ENCODE measurements at regions not wholly inside any gene's neighbourhood (a gene's known extent, or its start where the extent isn't known, plus 50 kb on each side); places are given as distances from the start of the nearest gene placed in this dataset.
"Not testable (repeated sequence)": the region's sequence is repeated elsewhere in the genome, so short reads cannot be mapped to it uniquely, and the experiment has no call there.

DNA sequence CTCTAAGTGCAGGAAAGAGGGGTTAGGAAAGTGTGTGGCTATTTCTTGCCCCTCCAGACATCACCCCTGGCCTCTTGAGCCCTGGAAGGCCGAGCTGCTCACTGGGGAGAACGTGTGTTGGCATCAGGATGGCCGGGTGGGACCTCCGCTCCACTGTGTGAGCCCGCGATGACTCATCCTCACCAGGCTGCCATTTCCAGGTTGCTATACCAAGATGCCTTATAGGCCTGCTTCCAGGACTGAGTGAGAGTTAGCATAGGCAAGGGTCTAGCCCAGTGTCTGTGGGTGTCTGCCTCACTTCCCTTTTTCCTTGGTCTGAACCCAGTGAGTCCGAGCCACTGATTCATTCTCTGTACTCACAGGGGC lies 105.0 kb downstream of the MRPL14 start:
- Histone ChIP-seq H3K27ac (ENCODE audit: low read depth, low read length) (no peak overlapping the region), H3K4me3 (ENCODE audit: low read depth, low read length) (no peak overlapping the region), H3K9me3 (ENCODE audit: control insufficient read depth, insufficient read depth, low read length) (no peaks in the 10 kb centered on the region), H3K36me3 (ENCODE audit: control insufficient read depth, insufficient read depth, low read length) (no peaks in the 10 kb centered on the region), H3K27me3 (ENCODE audit: control insufficient read depth, insufficient read depth, low read length) (no peaks in the 10 kb centered on the region), H3K9ac (ENCODE audit: low read depth, low read length) (no peak overlapping the region), H3K4me1 (ENCODE audit: control insufficient read depth, insufficient read depth, low read length) (no peaks in the 10 kb centered on the region)

DNA sequence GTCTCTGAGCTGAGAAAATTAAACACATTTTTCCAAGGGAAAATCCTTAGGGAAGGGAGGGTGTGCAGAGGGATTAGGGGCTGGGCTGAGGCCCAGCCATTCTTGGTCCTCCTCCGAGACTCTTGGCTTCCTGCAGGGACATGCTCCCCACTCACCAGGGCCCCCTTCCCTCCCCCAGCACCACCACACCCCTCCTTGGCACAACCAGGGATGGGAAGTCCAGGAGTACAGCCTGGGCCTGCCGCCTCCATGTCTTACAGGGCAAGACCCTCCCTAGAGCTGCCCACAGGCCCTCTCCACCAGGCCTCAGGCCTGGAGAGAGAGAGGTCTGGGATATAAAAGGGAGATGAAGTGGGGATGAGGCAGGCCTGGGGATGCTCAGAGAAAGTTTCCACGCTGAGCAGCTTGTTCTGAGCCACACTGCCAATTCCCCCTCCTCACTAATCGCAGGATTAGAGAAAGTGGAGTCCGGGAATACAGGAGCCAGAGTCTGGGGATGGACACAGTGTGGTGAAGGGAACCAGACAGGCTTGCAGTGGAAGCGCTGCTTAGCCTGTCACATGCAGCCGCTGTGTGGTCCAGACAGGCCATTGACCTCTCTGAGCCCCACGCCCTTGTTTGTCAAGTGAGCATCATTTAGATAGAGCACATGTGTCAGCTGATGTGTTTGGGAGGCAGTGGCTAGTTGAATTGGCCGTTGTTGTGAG lies 105.5 kb downstream of the MRPL14 start:
- 0 out of 2 replicates have a peak, but pooled peaks cover under 1% of the 10 kb centered on the region for H3K4me1 ChIP-seq (ENCODE audit: control insufficient read depth, insufficient read depth, low read length)
- no peak overlapping the region for H3K4me3 ChIP-seq (ENCODE audit: low read depth, low read length)
- H3K9ac ChIP-seq (ENCODE audit: low read depth, low read length), result no peak overlapping the region
- H3K9me3 ChIP-seq (ENCODE audit: control insufficient read depth, insufficient read depth, low read length), result no peaks in the 10 kb centered on the region
- no peaks in the 10 kb centered on the region for H3K36me3 ChIP-seq (ENCODE audit: control insufficient read depth, insufficient read depth, low read length)
- H3K27ac ChIP-seq (ENCODE audit: low read depth, low read length), result no peak overlapping the region
- H3K27me3 ChIP-seq (ENCODE audit: control insufficient read depth, insufficient read depth, low read length), result no peaks in the 10 kb centered on the region

DNA sequence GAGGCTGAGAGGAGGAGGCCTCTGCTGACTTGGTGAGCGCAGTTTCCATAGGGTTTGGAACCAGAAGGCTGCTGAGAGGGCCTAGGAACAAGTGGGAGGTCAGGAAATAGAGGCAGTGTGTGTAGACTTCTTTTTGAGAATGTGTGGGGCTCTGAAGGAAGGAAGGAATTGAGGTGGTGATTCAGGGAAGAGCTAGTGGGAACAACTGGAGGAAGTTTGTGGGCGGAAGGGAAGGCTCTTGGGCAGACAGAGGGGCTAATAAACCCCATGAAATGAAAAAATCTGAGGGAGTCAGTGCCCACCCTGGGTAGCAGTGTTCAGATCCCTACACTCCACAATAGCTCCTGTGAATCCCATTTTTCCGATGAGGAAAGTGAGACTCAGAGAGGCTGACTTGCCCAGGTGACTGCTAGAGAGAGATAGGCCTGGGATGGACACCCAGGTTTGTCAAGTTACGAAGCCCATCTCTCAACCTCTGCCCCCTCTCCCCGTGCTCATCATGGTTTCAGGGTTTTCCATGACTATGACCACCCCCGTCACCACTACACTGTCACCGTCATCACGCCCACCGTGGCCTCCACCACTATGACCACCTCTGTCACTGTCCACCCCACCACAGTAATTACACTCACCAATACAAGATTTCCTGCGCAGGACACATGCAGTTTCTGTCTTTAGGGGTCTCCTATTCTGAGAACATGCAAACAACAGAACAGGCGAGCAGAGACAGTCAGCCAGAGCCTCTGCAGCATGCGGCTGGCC lies 106.4 kb downstream of the MRPL14 start:
- H3K27ac ChIP-seq (ENCODE audit: low read depth, low read length), result no peak overlapping the region
- no peaks in the 10 kb centered on the region for H3K36me3 ChIP-seq (ENCODE audit: control insufficient read depth, insufficient read depth, low read length)
- H3K4me3 ChIP-seq (ENCODE audit: low read depth, low read length), result no peak overlapping the region
- no peak overlapping the region for H3K9ac ChIP-seq (ENCODE audit: low read depth, low read length)
- peaks cover 9% of the 10 kb centered on the region for H3K4me1 ChIP-seq (ENCODE audit: control insufficient read depth, insufficient read depth, low read length)
- H3K9me3 ChIP-seq (ENCODE audit: control insufficient read depth, insufficient read depth, low read length), result no peaks in the 10 kb centered on the region
- H3K27me3 ChIP-seq (ENCODE audit: control insufficient read depth, insufficient read depth, low read length), result no peaks in the 10 kb centered on the region

DNA sequence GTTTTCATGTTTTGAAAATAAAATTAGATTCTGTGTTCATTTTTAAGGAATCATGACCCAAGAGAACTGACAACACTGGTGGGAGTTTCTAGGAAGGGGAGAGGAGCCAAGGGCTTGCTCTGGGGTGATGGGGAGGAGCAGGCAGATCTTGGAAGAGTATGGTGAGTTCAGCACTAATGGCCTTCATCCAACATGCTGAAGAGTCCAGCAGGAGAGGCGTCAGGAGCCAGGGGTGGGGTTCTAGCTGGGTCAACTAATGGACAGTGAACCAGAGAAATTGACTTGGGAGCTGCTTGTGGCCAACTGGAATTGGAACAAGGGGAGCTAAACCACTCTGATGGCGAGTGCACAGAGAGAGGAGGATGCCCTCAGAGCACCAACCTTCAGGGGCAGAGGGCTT lies 107.1 kb downstream of the MRPL14 start:
- peaks cover 16% of the 10 kb centered on the region for H3K4me1 ChIP-seq (ENCODE audit: control insufficient read depth, insufficient read depth, low read length)
- no peaks in the 10 kb centered on the region for H3K9me3 ChIP-seq (ENCODE audit: control insufficient read depth, insufficient read depth, low read length)
- no peak overlapping the region for H3K4me3 ChIP-seq (ENCODE audit: low read depth, low read length)
- no peak overlapping the region for H3K27ac ChIP-seq (ENCODE audit: low read depth, low read length)
- H3K36me3 ChIP-seq (ENCODE audit: control insufficient read depth, insufficient read depth, low read length), result no peaks in the 10 kb centered on the region
- no peak overlapping the region for H3K9ac ChIP-seq (ENCODE audit: low read depth, low read length)
- H3K27me3 ChIP-seq (ENCODE audit: control insufficient read depth, insufficient read depth, low read length), result no peaks in the 10 kb centered on the region

DNA sequence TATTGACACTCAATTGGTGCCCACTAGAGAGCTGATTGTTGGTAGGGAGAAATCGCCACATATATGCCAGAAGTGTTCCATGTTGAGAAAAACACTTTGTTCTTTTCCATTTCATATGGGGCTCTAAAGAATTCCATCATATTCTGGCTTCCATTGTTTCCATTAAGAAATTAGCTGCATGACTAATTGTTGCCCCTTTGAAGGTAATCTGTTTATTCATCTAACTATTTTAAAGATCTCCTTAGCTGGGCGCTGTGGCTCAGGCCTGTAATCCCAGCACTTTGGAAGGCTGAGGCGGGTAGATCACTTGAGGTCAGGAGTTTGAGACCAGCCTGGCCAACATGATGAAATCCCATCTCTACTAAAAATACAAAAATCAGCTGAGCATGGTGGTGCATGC lies 109.9 kb downstream of the MRPL14 start:
- H3K4me1 ChIP-seq (ENCODE audit: control insufficient read depth, insufficient read depth, low read length), result peaks cover 16% of the 10 kb centered on the region
- H3K36me3 ChIP-seq (ENCODE audit: control insufficient read depth, insufficient read depth, low read length); H3K9me3 ChIP-seq (ENCODE audit: control insufficient read depth, insufficient read depth, low read length); H3K27me3 ChIP-seq (ENCODE audit: control insufficient read depth, insufficient read depth, low read length); H3K9ac ChIP-seq (ENCODE audit: low read depth, low read length); H3K4me3 ChIP-seq (ENCODE audit: low read depth, low read length); H3K27ac ChIP-seq (ENCODE audit: low read depth, low read length): not testable (repeated sequence)

DNA sequence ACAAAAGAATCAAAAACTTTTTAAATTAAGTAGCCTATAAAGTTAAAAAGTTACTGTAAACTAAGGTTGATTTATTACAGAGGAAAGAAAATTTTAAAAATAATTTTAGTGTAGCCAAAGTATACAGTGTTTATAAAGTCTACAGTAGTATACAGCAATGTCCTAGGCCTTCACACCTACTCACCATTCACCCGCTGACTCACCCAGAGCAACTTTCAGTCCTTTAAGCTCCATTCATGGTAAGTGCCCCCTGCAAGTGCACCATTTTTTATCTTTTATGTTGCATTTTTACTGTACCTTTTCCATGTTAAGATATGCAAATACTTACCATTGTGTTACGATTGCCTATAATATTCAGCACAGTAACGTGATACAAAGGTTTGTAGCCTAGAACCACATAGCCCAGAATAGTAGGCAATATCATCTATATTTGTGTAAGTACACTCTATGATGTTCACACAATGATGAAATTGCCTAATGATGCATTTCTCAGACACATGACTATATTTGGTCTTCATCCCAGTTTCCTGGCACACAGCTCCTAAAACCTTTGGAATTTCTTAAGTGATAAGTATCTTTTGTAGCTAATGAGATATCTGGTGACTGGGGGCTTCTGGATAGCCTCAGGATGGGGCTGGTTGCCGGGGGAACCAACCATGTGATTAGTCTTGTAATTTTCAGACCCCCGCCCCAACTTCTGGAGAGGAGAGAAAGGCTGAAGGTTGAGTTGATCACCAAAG lies 111.0 kb downstream of the MRPL14 start:
- Histone ChIP-seq H3K4me3 (ENCODE audit: low read depth, low read length) (no peak overlapping the region), H3K4me1 (ENCODE audit: control insufficient read depth, insufficient read depth, low read length) (peaks cover 16% of the 10 kb centered on the region), H3K9me3 (ENCODE audit: control insufficient read depth, insufficient read depth, low read length) (no peaks in the 10 kb centered on the region), H3K9ac (ENCODE audit: low read depth, low read length) (no peak overlapping the region), H3K27me3 (ENCODE audit: control insufficient read depth, insufficient read depth, low read length) (no peaks in the 10 kb centered on the region), H3K36me3 (ENCODE audit: control insufficient read depth, insufficient read depth, low read length) (no peaks in the 10 kb centered on the region), H3K27ac (ENCODE audit: low read depth, low read length) (no peak overlapping the region)

DNA sequence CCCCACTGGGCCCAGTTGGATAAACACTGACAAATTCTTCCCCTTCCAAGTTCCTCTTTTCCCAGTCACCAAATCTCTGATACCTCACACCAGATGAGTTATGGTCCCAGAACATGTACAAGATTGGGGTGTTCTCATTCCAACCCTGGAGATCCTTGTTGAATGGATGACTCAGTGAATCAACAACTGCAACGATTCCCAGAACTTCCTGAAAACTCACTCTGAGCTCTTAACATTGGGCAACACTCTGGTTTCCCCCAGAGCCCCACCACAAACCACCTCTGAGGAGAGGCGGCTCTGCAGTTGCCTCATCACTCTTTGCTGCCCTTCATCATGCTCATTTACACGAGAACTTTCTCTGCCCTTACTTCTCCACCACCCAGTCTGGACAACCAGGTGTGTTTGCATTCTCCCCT lies 115.2 kb downstream of the MRPL14 start:
- H3K27me3 ChIP-seq (ENCODE audit: control insufficient read depth, insufficient read depth, low read length), result no peaks in the 10 kb centered on the region
- no peak overlapping the region for H3K27ac ChIP-seq (ENCODE audit: low read depth, low read length)
- no peak overlapping the region for H3K9ac ChIP-seq (ENCODE audit: low read depth, low read length)
- no peaks in the 10 kb centered on the region for H3K9me3 ChIP-seq (ENCODE audit: control insufficient read depth, insufficient read depth, low read length)
- peaks cover 16% of the 10 kb centered on the region for H3K4me1 ChIP-seq (ENCODE audit: control insufficient read depth, insufficient read depth, low read length)
- no peaks in the 10 kb centered on the region for H3K36me3 ChIP-seq (ENCODE audit: control insufficient read depth, insufficient read depth, low read length)
- H3K4me3 ChIP-seq (ENCODE audit: low read depth, low read length), result no peak overlapping the region

DNA sequence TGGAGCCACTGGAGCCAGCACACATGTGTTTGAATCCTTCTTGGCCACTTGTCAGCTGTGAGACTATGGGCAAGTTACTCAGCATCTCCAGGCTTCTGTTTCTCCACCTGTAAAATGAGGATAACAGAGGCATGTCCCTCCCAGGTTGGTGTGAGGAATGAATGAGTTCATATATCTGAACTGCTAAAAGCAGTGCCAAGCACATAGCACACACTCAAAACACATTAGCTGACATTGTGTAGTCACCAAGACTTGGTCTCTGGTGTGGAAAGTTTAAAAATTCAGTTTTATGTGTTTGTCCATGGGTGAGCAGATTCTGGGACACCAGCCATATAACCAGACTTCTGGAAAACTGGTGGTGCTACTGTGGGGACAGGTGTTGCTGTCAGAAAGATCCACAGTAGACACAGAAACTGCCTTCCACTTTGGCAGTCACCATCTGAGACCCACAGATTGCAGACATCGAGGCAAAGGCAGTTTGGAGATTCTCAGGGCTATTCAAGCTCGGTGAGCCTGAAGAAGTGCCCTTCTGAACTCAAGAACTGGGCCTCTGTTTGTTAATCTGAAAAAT lies 115.8 kb downstream of the MRPL14 start:
- Histone ChIP-seq H3K4me3 (ENCODE audit: low read depth, low read length) (no peak overlapping the region), H3K9me3 (ENCODE audit: control insufficient read depth, insufficient read depth, low read length) (no peaks in the 10 kb centered on the region), H3K36me3 (ENCODE audit: control insufficient read depth, insufficient read depth, low read length) (no peaks in the 10 kb centered on the region), H3K4me1 (ENCODE audit: control insufficient read depth, insufficient read depth, low read length) (peaks cover 16% of the 10 kb centered on the region), H3K27ac (ENCODE audit: low read depth, low read length) (no peak overlapping the region), H3K9ac (ENCODE audit: low read depth, low read length) (no peak overlapping the region), H3K27me3 (ENCODE audit: control insufficient read depth, insufficient read depth, low read length) (no peaks in the 10 kb centered on the region)

DNA sequence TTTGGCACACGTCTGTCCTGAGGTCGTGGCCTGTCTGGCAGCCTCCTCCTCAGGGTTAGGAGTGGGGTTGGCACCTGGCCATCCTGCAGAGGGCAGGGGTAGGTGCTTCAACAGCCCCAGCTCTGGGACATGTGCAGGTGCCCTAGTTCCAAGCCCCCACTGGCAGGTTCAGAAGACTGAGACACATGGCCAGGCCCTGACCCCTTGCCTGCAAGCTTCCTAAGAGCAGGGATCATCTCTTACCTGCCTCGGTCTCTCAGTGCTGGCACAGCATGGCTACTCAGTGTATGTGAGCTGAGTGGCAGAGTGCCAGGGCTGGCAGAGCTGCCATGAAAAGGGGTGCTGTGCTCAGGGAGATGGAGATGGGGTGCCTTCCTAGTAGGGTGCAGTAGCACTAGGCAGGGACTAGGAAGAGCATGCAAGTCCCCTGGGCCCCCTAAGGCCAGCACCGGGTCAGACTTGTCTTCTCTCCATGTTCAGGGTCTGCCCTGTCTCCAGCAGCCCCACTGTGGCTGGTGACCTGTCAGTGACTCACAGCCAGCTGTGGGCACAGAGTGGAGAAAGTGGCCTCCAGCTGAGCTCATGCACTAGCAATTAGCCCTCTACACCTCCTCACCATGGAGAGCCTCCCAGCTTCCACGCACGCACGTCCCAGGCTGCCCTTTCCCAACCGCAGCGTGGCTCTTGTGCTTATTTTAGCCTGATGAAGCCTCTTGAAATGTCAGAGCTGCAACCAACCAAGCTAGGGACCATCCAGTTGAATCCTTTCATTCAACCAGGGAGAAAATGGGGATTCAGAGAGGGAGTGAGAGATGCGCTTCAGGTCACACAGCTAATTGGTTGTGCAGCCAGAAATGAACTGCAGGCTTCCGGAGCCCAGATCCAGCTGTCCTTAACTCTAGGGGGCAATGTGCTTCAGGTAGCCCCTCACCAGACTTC lies 116.6 kb downstream of the MRPL14 start:
- Histone ChIP-seq H3K9ac (ENCODE audit: low read depth, low read length) (no peak overlapping the region), H3K27me3 (ENCODE audit: control insufficient read depth, insufficient read depth, low read length) (no peaks in the 10 kb centered on the region), H3K27ac (ENCODE audit: low read depth, low read length) (no peak overlapping the region), H3K36me3 (ENCODE audit: control insufficient read depth, insufficient read depth, low read length) (no peaks in the 10 kb centered on the region), H3K4me1 (ENCODE audit: control insufficient read depth, insufficient read depth, low read length) (peaks cover 14% of the 10 kb centered on the region), H3K9me3 (ENCODE audit: control insufficient read depth, insufficient read depth, low read length) (no peaks in the 10 kb centered on the region), H3K4me3 (ENCODE audit: low read depth, low read length) (no peak overlapping the region)

Measured in HUES48 (cell line).